ENCODE measurements at regions not wholly inside any gene's neighbourhood (a gene's known extent, or its start where the extent isn't known, plus 50 kb on each side); places are given as distances from the start of the nearest gene placed in this dataset.

GRCh38 chr16:26554030-26554429, 512.7 kb upstream of the C16orf82 start:
- DNase-seq (ENCODE audit: low read depth) = no peak
- no peak overlapping the region for H3K4me3 ChIP-seq (replicated peaks; ENCODE audit: low read depth, low read length)
- no peak for TF ChIP-seq CTCF (IDR thresholded peaks at IDR 0.05; ENCODE audit: low read length, missing control alignments)

GRCh38 chr16:26561303-26561702, 505.4 kb upstream of the C16orf82 start:
- no peak overlapping the region for H3K4me3 ChIP-seq (replicated peaks; ENCODE audit: low read depth, low read length)
- DNase-seq (ENCODE audit: low read depth) = no peak
- no peak for TF ChIP-seq CTCF (IDR thresholded peaks at IDR 0.05; ENCODE audit: low read length, missing control alignments)

- no peak for DNase-seq (ENCODE audit: low read depth)
- TF ChIP-seq CTCF (IDR thresholded peaks at IDR 0.05; ENCODE audit: low read length, missing control alignments) = no peak
- H3K4me3 ChIP-seq (replicated peaks; ENCODE audit: low read depth, low read length) = no peak overlapping the region
Measured at GRCh38 chr16:26563018-26563417, 503.7 kb upstream of the C16orf82 start.

DNA sequence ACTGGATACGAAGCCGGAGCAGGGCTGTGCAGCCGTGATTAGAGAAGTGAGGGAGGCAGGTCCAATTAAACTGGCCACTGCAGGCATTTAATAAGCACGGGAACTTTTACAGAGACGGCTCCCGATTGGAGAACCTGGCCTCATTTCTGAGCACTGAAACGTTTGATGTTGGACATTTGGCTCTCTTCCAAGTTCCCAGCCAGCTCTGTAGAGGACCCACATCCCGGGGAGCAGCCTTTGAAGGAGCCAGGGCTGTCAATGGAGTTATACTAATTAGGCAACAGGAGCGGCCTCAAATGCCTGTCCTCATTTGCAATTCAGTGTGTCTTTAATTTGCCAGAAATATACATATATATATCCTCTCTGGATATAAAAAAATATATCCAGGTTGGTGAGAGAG, 499.4 kb upstream of the C16orf82 start:
- no peak for DNase-seq (ENCODE audit: low read depth)
- TF ChIP-seq CTCF (IDR thresholded peaks at IDR 0.05; ENCODE audit: low read length, missing control alignments) = no peak
- no peak overlapping the region for H3K4me3 ChIP-seq (replicated peaks; ENCODE audit: low read depth, low read length)

DNA sequence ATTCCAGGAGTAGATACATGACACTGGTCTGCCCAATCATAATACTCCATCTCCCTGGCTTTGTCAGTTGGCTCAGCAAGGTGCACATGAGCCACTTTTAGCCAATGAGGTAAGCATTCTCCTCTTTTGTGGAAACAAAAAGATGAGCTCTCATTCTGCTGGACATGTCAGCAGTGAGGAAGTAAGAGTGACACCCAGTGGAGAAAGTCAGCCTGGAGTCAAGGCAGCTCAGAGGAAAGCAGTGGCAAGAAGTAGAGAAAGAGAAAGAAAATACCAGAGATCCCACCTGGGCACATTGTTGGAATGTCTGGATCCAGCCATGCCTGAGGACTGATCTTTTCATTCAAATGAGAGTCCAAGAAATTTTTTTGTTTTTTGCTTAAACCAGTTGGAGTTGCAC, 496.9 kb upstream of the C16orf82 start:
- H3K4me3 ChIP-seq (replicated peaks; ENCODE audit: low read depth, low read length) = no peak overlapping the region
- DNase-seq (ENCODE audit: low read depth) = no peak
- TF ChIP-seq CTCF (IDR thresholded peaks at IDR 0.05; ENCODE audit: low read length, missing control alignments) = no peak

- no peak overlapping the region for H3K4me3 ChIP-seq (replicated peaks; ENCODE audit: low read depth, low read length)
- no peak for TF ChIP-seq CTCF (IDR thresholded peaks at IDR 0.05; ENCODE audit: low read length, missing control alignments)
- no peak for DNase-seq (ENCODE audit: low read depth)
Measured at GRCh38 chr16:26578748-26579147, 488.0 kb upstream of the C16orf82 start.

- no peak for TF ChIP-seq CTCF (IDR thresholded peaks at IDR 0.05; ENCODE audit: low read length, missing control alignments)
- DNase-seq (ENCODE audit: low read depth) = no peak
- H3K4me3 ChIP-seq (replicated peaks; ENCODE audit: low read depth, low read length) = no peak overlapping the region
Measured at GRCh38 chr16:26583803-26584202, 482.9 kb upstream of the C16orf82 start.
